SK-N-SH treated with all-trans-retinoic acid at 6 μM for 48 hours (cell line): ENCODE measurements at regions not wholly inside any gene's neighbourhood (a gene's known extent, or its start where the extent isn't known, plus 50 kb on each side); places are given as distances from the start of the nearest gene placed in this dataset.

Experiments
- ATAC-seq: fragments of 200-7000 bp; cut with Tn5 transposase; 3 replicates; pipeline ENCODE4 v1.9.1; 2020; ENCODE audit warnings: mild to moderate bottlenecking, moderate library complexity
- ARNTL ChIP-seq: fragments of 450-650 bp; formaldehyde crosslinking; IDR thresholded peaks from 2 replicates; pipeline ENCODE4 v1.5.0; 2020; ENCODE audit warnings: low read depth, mild to moderate bottlenecking, moderate library complexity, borderline replicate concordance
- BACH2 ChIP-seq: fragments of 250-450 bp; sonication (Bioruptor Pico); IDR thresholded peaks from 2 replicates; pipeline ENCODE4 v1.9.0; 2021; ENCODE audit warnings: mild to moderate bottlenecking, borderline replicate concordance
- CSDC2 ChIP-seq: fragments of 250-450 bp; sonication (Bioruptor Pico); IDR thresholded peaks from 2 replicates; pipeline ENCODE4 v1.5.0; 2020; ENCODE audit warnings: mild to moderate bottlenecking, moderate library complexity
- GLIS3 ChIP-seq: fragments of 250-450 bp; sonication (Bioruptor Pico); IDR thresholded peaks from 2 replicates; pipeline ENCODE4 v1.5.0; 2020; ENCODE audit warnings: mild to moderate bottlenecking, moderate library complexity
- ISL1 ChIP-seq: fragments of 250-450 bp; sonication (Bioruptor Pico); IDR thresholded peaks from 2 replicates; pipeline ENCODE4 v2.1.2; 2022; ENCODE audit warnings: mild to moderate bottlenecking, moderate library complexity
- OSR1 ChIP-seq: fragments of 250-450 bp; sonication (Bioruptor Pico); IDR thresholded peaks from 2 replicates; pipeline ENCODE4 v1.8.0; 2022; ENCODE audit warnings: moderate library complexity, mild to moderate bottlenecking, inconsistent platforms
- PPARA ChIP-seq: fragments of 250-450 bp; sonication (Bioruptor Pico); IDR thresholded peaks from 2 replicates; pipeline ENCODE4 v1.5.0; 2020; ENCODE audit warnings: mild to moderate bottlenecking, borderline replicate concordance
- RARB ChIP-seq: fragments of 250-450 bp; sonication (Bioruptor Pico); IDR thresholded peaks from 2 replicates; pipeline ENCODE4 v1.8.0; 2021; ENCODE audit warnings: mild to moderate bottlenecking, moderate library complexity
- SNAI2 ChIP-seq: fragments of 250-450 bp; sonication (Bioruptor Pico); IDR thresholded peaks from 2 replicates; pipeline ENCODE4 v1.5.0; 2020; ENCODE audit warnings: mild to moderate bottlenecking, moderate library complexity
- TOX ChIP-seq: fragments of 250-450 bp; sonication (Bioruptor Pico); IDR thresholded peaks from 2 replicates; pipeline ENCODE4 v1.8.0; 2021; ENCODE audit warnings: mild to moderate bottlenecking, moderate library complexity, borderline replicate concordance
- ZC3H10 ChIP-seq: fragments of 250-450 bp; sonication (Bioruptor Pico); IDR thresholded peaks from 2 replicates; pipeline ENCODE4 v1.5.1; 2021; ENCODE audit warnings: mild to moderate bottlenecking, moderate library complexity
- ZFP3 ChIP-seq: fragments of 250-450 bp; sonication (Bioruptor Pico); IDR thresholded peaks from 2 replicates; pipeline ENCODE4 v1.5.0; 2020; ENCODE audit warnings: mild to moderate bottlenecking, moderate library complexity
- ZFP30 ChIP-seq: fragments of 450-650 bp; formaldehyde crosslinking; IDR thresholded peaks from 2 replicates; pipeline ENCODE4 v1.5.0; 2022; ENCODE audit warnings: mild to moderate bottlenecking, moderate library complexity
- ZNF70 ChIP-seq: fragments of 450-650 bp; formaldehyde crosslinking; IDR thresholded peaks from 2 replicates; pipeline ENCODE4 v1.5.0; 2020; ENCODE audit warnings: mild to moderate bottlenecking, moderate library complexity
- ZNF8 ChIP-seq: fragments of 450-650 bp; formaldehyde crosslinking; IDR thresholded peaks from 2 replicates; pipeline ENCODE4 v1.5.0; 2020; ENCODE audit warnings: mild to moderate bottlenecking, moderate library complexity
- TF ChIP-seq, protein P1 (sequence below): fragments of 250-450 bp; sonication (Bioruptor Pico); IDR thresholded peaks from 2 replicates; pipeline ENCODE4 v1.8.0; 2021; ENCODE audit warnings: low read depth, mild to moderate bottlenecking, moderate library complexity, borderline replicate concordance
- TF ChIP-seq, protein P2 (sequence below): fragments of 250-450 bp; sonication (Bioruptor Pico); IDR thresholded peaks from 2 replicates; pipeline ENCODE4 v1.8.0; 2020; ENCODE audit warnings: mild to moderate bottlenecking, moderate library complexity, borderline replicate concordance
- TF ChIP-seq, protein P3 (sequence below): fragments of 250-450 bp; sonication (Bioruptor Pico); IDR thresholded peaks from 2 replicates; pipeline ENCODE4 v1.5.1; 2020; ENCODE audit warnings: low read depth, mild to moderate bottlenecking, moderate library complexity
- TF ChIP-seq, protein P4 (sequence below): fragments of 250-450 bp; sonication (Bioruptor Pico); IDR thresholded peaks from 2 replicates; pipeline ENCODE4 v1.5.1; 2021; ENCODE audit warnings: mild to moderate bottlenecking, moderate library complexity
- TF ChIP-seq, protein P5 (sequence below): fragments of 250-450 bp; sonication (Bioruptor Pico); IDR thresholded peaks from 2 replicates; pipeline ENCODE4 v1.5.0; 2020; ENCODE audit warnings: mild to moderate bottlenecking, moderate library complexity

DNA sequence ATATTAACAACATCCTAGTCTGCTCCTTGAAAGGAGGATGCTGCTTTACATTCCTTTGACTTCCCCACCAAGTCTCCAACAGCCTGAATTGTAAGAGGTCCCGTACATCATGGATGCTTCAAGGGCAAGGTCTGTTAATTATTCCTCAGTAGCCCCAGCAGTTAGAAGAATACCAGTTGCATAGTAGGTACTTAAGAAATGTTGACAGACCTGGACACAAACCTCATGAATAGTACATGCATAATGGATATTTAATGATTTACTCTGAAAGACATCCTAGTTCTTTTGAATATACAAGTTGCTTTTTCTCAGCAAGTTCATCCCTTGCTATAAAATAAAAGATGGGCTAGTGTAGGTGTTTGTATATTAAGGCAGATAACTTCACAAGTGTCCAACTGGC is 112.1 kb upstream of the DPYD start (continued):
- no peak for TF ChIP-seq TOX (CRISPR knock-in tag)

DNA sequence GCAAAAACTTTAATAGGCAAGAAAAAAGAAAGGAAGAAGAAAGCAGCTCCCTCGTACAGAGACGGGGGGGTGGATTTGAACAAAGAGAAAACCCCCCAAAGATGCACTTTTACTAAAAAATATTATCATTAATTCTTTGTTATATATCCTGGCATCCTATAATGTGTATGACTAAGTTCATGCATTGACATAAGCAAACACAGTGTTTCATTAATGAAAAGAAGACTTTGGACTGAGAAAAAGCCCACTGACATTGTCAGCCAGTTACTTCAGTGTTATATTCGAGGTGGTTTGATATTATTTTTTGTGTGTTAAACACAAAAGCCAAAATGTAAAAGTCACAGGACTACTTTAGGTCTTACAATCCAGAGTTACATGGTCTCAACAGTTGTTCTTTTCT is 110.1 kb upstream of the DPYD start:
- no peak; the same call in 2 of the 3 replicates for ATAC-seq
- no peak for TF ChIP-seq SNAI2 (CRISPR knock-in tag)
- TF ChIP-seq ZNF70 = no peak
- no peak for TF ChIP-seq OSR1 (CRISPR knock-in tag)
- TF ChIP-seq, protein P1, sequence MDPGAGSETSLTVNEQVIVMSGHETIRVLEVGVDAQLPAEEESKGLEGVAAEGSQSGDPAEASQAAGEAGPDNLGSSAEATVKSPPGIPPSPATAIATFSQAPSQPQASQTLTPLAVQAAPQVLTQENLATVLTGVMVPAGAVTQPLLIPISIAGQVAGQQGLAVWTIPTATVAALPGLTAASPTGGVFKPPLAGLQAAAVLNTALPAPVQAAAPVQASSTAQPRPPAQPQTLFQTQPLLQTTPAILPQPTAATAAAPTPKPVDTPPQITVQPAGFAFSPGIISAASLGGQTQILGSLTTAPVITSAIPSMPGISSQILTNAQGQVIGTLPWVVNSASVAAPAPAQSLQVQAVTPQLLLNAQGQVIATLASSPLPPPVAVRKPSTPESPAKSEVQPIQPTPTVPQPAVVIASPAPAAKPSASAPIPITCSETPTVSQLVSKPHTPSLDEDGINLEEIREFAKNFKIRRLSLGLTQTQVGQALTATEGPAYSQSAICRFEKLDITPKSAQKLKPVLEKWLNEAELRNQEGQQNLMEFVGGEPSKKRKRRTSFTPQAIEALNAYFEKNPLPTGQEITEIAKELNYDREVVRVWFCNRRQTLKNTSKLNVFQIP (CRISPR knock-in tag) = no peak
- no peak for TF ChIP-seq ARNTL (CRISPR knock-in tag)
- no peak for TF ChIP-seq GLIS3 (CRISPR knock-in tag)
- no peak for TF ChIP-seq ZFP3 (CRISPR knock-in tag)
- TF ChIP-seq, protein P2, sequence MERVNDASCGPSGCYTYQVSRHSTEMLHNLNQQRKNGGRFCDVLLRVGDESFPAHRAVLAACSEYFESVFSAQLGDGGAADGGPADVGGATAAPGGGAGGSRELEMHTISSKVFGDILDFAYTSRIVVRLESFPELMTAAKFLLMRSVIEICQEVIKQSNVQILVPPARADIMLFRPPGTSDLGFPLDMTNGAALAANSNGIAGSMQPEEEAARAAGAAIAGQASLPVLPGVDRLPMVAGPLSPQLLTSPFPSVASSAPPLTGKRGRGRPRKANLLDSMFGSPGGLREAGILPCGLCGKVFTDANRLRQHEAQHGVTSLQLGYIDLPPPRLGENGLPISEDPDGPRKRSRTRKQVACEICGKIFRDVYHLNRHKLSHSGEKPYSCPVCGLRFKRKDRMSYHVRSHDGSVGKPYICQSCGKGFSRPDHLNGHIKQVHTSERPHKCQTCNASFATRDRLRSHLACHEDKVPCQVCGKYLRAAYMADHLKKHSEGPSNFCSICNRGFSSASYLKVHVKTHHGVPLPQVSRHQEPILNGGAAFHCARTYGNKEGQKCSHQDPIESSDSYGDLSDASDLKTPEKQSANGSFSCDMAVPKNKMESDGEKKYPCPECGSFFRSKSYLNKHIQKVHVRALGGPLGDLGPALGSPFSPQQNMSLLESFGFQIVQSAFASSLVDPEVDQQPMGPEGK (CRISPR knock-in tag) = no peak; the same call in 1 of the 2 replicates
- TF ChIP-seq BACH2 (CRISPR knock-in tag) = no peak
- TF ChIP-seq RARB (CRISPR knock-in tag) = no peak
- TF ChIP-seq ZNF8 (CRISPR knock-in tag) = no peak
- TF ChIP-seq ZFP30 (CRISPR knock-in tag) = no peak
- no peak for TF ChIP-seq PPARA (CRISPR knock-in tag)
- TF ChIP-seq TOX (CRISPR knock-in tag) = no peak
- TF ChIP-seq, protein P3, sequence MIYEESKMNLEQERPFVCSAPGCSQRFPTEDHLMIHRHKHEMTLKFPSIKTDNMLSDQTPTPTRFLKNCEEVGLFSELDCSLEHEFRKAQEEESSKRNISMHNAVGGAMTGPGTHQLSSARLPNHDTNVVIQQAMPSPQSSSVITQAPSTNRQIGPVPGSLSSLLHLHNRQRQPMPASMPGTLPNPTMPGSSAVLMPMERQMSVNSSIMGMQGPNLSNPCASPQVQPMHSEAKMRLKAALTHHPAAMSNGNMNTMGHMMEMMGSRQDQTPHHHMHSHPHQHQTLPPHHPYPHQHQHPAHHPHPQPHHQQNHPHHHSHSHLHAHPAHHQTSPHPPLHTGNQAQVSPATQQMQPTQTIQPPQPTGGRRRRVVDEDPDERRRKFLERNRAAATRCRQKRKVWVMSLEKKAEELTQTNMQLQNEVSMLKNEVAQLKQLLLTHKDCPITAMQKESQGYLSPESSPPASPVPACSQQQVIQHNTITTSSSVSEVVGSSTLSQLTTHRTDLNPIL (CRISPR knock-in tag) = no peak
- TF ChIP-seq, protein P4, sequence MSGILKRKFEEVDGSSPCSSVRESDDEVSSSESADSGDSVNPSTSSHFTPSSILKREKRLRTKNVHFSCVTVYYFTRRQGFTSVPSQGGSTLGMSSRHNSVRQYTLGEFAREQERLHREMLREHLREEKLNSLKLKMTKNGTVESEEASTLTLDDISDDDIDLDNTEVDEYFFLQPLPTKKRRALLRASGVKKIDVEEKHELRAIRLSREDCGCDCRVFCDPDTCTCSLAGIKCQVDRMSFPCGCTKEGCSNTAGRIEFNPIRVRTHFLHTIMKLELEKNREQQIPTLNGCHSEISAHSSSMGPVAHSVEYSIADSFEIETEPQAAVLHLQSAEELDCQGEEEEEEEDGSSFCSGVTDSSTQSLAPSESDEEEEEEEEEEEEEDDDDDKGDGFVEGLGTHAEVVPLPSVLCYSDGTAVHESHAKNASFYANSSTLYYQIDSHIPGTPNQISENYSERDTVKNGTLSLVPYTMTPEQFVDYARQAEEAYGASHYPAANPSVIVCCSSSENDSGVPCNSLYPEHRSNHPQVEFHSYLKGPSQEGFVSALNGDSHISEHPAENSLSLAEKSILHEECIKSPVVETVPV (CRISPR knock-in tag) = no peak
- TF ChIP-seq ZC3H10 (CRISPR knock-in tag) = no peak
- TF ChIP-seq CSDC2 = no peak
- TF ChIP-seq, protein P5, sequence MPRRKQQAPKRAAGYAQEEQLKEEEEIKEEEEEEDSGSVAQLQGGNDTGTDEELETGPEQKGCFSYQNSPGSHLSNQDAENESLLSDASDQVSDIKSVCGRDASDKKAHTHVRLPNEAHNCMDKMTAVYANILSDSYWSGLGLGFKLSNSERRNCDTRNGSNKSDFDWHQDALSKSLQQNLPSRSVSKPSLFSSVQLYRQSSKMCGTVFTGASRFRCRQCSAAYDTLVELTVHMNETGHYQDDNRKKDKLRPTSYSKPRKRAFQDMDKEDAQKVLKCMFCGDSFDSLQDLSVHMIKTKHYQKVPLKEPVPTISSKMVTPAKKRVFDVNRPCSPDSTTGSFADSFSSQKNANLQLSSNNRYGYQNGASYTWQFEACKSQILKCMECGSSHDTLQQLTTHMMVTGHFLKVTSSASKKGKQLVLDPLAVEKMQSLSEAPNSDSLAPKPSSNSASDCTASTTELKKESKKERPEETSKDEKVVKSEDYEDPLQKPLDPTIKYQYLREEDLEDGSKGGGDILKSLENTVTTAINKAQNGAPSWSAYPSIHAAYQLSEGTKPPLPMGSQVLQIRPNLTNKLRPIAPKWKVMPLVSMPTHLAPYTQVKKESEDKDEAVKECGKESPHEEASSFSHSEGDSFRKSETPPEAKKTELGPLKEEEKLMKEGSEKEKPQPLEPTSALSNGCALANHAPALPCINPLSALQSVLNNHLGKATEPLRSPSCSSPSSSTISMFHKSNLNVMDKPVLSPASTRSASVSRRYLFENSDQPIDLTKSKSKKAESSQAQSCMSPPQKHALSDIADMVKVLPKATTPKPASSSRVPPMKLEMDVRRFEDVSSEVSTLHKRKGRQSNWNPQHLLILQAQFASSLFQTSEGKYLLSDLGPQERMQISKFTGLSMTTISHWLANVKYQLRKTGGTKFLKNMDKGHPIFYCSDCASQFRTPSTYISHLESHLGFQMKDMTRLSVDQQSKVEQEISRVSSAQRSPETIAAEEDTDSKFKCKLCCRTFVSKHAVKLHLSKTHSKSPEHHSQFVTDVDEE (CRISPR knock-in tag) = no peak

DNA sequence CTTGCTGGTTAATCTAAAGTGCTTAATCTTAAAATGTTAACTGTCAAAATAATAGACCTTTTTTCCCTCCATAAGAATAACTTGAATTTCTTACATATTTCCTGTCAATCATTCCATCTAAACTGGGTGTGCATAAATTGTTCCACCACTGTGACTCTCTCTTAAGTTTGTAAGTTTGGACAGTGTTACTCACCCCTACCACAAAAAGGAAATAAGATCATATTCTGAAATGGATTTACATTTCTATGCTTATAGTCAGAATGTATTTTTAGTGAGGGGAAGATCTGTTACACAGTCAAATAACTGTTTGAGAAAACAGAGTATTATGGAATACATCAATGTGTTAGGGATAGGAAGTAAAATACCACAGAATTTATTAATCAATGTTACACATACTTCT is 109.6 kb upstream of the DPYD start:
- ATAC-seq = peak; percentile 60

DNA sequence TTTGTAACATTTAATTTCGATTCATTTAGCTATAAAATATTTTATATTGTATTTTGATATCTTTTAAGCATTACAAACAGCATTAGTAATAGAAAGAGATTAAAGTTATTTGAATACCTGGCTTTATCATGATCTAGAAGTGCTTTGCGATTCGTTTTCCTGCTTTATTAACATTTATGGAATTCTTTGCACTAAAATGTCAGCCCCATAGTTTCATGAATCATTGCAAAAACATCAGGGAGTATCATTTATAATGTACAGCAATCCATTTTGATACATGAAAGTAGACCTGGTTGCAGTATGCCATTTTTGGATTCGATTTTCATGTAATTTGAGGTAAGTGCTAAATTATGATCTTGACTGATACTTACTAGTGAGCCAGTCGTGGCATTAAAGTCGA is 108.0 kb upstream of the DPYD start:
- TF ChIP-seq ISL1 (peak; percentile 83), ZFP30 (CRISPR knock-in tag) (no peak)
- TF ChIP-seq, all 23 proteins: peak for 1
- ATAC-seq = peak; percentile 11

More for the DNA sequence above, 109.6 kb upstream of the DPYD start:
- TF ChIP-seq ZC3H10 (CRISPR knock-in tag) (no peak), ISL1 (peak; percentile 74; the same call in 1 of the 2 replicates)
